GM21526 (cell line): ENCODE measurements at regions not wholly inside any gene's neighbourhood (a gene's known extent, or its start where the extent isn't known, plus 50 kb on each side); places are given as distances from the start of the nearest gene placed in this dataset.
A peak's percentile ranks its signal among the peaks of the same experiment; 100 is the strongest.
"Not testable (repeated sequence)": the region's sequence is repeated elsewhere in the genome, so short reads cannot be mapped to it uniquely, and the experiment has no call there.

Experiments used
- ATAC-seq: cut with Tn5 transposase; IDR thresholded peaks from one replicate; pipeline ENCODE4 v1.9.1; 2021; ENCODE audit warnings: moderate library complexity; ENCODE audit not compliant: unreplicated experiment, low FRiP score

DNA sequence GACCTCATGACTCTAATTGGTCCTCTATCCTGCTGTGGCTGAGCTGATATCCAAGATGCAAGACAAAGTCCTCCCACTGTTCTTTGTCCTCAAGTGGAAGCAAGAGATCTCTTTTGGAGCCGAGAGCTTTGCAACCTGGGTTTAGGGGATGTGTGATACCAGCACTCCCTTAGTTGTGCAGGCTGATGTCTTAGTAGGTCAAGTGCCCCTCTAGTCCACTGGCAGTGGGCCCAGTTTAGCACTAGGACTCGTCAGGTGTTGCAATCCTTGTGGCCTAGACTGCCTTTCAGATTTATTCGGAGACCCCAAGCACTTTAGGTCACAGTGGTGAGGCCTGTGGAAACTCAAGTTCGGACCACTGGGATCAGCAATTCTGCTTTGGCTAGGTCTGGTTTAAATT lies 64.0 kb downstream of the GPRASP3 start:
- no peak for ATAC-seq

DNA sequence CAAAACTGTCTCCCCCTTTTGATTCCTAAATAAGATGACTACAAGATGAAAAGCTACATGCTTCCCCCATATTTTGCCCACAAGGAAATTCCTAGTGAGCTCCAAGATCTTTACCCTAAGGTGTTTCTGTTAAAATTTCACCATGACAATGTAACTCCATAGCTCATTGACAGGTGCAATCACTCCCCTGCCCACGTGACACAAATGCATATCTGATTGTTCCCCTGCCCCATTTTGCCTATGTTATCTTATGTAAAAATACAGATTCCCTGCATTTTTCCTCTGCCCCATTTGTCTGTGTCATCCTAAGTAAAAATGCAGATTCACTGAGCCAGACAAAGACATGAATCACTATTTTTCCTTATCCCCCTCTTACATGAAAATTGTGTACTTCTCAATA lies 66.7 kb downstream of the GPRASP3 start:
- ATAC-seq = no peak

DNA sequence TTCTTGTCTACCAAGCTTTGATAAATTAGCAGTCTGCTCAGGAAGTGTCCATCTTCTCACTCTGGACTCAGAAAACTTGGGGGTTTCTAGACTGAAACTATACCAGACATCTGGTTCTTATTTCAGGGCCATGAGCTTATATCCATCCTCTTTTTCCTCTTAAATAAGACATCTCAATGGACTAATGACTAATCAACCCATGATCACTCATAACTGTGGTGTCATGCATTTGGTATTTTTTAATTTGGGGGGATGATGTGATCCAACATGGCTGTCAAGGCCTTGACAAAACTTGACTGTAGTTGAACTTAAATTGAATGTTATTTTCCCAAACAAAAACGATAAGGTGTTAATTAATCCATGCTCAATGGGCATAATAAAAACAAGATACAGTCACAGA lies 87.8 kb downstream of the GPRASP3 start:
- no peak for ATAC-seq

- ATAC-seq = not testable (repeated sequence)
Measured at GRCh38 chrX:102818269-102818668, 97.7 kb downstream of the GPRASP3 start.

DNA sequence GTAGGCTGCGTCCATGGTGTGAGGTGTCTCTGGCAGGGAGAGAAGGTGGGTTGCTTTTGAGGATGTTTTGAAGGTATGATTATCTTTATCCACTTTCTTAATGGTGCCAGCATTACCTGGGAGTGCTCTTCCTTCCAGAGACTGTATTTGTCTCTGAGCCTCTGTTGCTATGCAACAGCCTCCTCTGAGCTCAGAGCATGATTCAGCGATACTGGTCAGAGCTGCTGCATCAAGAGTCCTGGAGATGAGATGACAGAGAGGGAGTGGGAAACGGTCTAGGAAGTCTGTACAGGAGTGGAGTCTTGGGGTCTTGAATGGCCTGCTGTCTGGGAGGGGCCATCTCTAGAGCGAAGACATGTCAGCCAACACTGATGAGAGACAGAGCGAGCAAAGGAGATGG lies 104.4 kb upstream of the RAB40AL start:
- ATAC-seq = no peak

GRCh38 chrX:102833136-102833535 lies 103.9 kb upstream of the RAB40AL start:
- ATAC-seq = no peak

DNA sequence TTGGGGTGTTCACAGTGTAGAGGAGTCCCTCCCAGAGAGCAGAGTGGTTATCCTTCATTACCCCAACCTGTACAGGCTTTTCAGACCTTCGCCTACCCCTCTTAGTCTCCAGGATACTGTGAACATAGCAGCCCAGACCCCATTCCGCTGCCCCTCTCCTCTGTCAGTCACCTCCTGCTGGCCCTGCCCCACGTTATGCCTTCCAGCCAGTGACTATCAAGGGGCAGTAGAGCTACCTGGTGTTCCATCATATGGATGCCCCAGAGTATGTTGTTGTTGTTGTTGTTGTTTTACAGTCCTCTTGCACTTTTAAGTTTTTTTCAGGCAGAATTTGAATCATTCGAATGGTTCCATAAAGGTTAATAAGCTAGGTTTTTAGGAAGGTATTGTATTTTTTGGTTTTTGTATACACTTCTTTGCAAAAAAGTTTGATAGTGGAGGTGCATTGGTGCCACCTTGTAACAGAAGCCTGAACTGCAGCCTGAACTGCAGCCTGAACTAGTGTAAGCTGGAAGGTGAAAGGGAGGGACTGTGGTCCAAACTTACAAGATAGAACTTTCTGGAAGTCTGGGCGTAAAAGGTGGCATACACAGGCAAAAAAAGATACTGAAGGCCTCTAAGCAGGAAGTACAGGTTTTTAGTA lies 101.4 kb upstream of the RAB40AL start:
- ATAC-seq = no peak

DNA sequence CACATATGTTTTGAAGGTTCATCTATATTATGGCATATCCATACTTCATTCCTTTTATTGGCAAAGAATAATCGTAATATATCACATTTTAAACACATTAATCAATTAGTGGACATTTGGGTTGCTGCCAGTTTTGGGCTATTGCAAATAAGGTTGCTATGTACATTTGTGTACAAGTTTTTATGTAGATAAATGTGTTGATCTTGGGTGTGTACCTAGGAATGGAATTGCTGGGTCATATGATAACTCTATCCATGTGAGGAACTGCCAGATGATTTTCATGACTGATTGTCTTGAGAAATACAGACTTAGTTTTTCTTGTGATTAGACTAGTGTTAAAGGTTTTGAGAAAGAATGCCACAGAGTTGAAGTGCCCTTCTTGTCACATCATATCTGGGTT lies 99.2 kb upstream of the RAB40AL start:
- no peak for ATAC-seq

- no peak for ATAC-seq
Measured at GRCh38 chrX:102840871-102841705, 96.0 kb upstream of the RAB40AL start.

DNA sequence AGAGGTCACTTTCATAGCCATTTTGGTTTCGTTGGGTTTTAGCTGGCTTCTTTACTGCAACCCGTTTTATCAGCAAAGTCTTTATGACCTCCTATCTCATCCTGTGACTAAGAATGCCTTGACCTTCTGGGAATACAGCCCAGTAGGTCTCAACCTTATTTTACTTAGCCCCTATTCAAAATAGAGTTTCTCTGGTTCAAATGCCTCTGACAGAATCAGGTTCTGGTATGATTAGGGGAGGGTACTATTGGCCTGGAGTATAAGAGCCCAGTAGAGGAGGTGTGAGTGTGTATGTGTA lies 95.4 kb upstream of the RAB40AL start:
- ATAC-seq = no peak

DNA sequence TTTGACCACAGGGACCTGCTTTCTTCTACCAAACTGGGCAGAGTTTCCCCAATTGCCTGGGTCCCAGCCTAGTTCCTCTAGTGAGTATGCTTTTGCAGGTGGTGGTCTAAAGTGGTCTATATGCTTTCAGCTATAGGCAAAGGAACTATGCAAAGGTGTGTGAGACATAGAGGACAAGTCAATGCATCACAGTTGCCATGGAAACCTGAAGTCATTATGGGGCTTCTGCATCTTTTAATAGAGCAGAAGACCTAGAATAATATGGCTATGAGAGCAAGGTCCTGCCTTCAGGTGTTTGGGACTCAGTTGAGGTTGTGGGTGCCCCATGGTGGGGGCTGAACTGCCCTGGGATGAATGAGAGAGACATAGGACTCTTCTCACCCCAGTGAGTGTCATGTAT lies 92.1 kb upstream of the RAB40AL start:
- no peak for ATAC-seq

GRCh38 chrX:102846544-102847236 lies 90.4 kb upstream of the RAB40AL start:
- ATAC-seq = no peak

GRCh38 chrX:102847362-102847761 lies 89.7 kb upstream of the RAB40AL start:
- no peak for ATAC-seq

- ATAC-seq = no peak
Measured at GRCh38 chrX:102849396-102849795, 87.7 kb upstream of the RAB40AL start.

- not testable (repeated sequence) for ATAC-seq
Measured at GRCh38 chrX:102858826-102859549, 78.1 kb upstream of the RAB40AL start.

GRCh38 chrX:102859550-102859871 lies 77.6 kb upstream of the RAB40AL start:
- no peak for ATAC-seq

- ATAC-seq = no peak
Measured at GRCh38 chrX:102860235-102860634, 76.8 kb upstream of the RAB40AL start.

DNA sequence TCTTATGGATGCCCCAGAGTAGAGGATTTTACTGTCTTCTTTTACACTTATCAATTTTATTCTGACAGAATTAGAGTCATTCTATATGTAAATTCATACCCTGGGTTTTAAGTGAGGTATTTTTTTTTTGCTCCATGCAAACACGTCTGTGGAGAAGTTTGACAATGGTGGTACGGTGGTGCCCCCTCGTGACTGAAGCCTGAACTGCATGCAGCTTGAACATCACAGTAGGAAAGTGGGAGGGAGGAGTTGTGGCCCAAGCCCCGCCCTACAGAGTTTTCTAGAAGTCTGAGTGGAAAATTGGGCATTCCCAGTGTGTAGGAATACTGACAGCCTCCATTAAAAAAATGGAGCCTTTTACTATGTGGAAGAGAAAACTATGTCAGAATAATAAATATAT lies 73.3 kb upstream of the RAB40AL start:
- peak; percentile 99 for ATAC-seq

GRCh38 chrX:102866981-102867656 lies 70.0 kb upstream of the RAB40AL start:
- ATAC-seq = no peak

DNA sequence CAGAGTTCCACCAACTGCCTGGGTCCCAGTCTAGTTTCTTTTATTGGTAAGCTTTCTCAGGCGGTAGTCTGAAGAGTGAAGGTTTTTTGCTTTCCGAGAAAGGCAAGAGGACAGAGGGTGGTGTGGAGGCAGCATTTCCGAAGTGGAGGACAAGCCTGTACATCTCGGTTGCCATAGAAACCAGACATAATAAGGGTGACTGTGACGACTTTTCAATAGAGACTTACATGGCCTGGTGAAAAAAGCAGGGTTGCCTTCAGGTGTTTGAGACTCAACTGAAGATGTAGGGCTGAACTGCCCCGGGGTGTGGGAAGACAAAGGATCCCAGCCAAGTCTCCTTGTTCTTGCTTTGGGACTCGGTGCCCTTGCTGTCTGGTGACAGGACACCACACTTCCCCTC lies 53.6 kb upstream of the RAB40AL start:
- no peak for ATAC-seq
